ENCODE measurements at regions not wholly inside any gene's neighbourhood (a gene's known extent, or its start where the extent isn't known, plus 50 kb on each side); places are given as distances from the start of the nearest gene placed in this dataset.
A peak's percentile ranks its signal among the peaks of the same experiment; 100 is the strongest.

DNA sequence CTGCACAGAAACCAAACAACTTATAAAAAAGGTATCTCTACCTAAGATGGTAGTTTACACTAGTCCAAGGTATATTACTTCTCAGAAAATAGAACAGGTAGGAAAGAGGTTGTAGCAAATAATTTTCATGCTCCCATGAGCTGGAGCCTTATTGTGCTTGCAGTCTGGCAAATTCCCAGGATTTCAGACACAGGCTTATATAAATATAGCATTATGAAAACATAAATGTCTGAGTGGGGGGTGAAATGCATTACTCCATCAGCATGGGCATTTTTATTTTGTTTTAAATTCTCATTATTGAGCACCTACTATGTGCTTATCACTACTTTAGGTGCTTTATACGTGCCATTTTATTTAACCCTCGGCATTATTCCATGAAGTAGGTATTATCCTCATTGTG, 83.0 kb upstream of the PHYHIPL start:
- Histone ChIP-seq H3K36me3 (no peaks in the 10 kb centered on the region), H3K4me1 (peaks cover 0 to 21% (median 2%) of the 10 kb centered on the region in 3 donors), H3K4me3 (no peak overlapping the region), H3K27me3 (no peaks in the 10 kb centered on the region), H3K9me3 (no peaks in the 10 kb centered on the region), H3K27ac (no peak overlapping the region)
- TF ChIP-seq POLR2A (IDR thresholded peaks at IDR 0.05) = no peak
- no peak for TF ChIP-seq EP300 (IDR thresholded peaks at IDR 0.05)
- no peak for TF ChIP-seq POLR2AphosphoS5 (IDR thresholded peaks at IDR 0.05)
- TF ChIP-seq, protein P1, sequence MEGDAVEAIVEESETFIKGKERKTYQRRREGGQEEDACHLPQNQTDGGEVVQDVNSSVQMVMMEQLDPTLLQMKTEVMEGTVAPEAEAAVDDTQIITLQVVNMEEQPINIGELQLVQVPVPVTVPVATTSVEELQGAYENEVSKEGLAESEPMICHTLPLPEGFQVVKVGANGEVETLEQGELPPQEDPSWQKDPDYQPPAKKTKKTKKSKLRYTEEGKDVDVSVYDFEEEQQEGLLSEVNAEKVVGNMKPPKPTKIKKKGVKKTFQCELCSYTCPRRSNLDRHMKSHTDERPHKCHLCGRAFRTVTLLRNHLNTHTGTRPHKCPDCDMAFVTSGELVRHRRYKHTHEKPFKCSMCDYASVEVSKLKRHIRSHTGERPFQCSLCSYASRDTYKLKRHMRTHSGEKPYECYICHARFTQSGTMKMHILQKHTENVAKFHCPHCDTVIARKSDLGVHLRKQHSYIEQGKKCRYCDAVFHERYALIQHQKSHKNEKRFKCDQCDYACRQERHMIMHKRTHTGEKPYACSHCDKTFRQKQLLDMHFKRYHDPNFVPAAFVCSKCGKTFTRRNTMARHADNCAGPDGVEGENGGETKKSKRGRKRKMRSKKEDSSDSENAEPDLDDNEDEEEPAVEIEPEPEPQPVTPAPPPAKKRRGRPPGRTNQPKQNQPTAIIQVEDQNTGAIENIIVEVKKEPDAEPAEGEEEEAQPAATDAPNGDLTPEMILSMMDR (IDR thresholded peaks at IDR 0.05) = no peak
- 71 to 94% methylated on average over 1 to 2 of the region's 2 CpGs for WGBS, 2 donors (ENCODE audit: low coverage in 1 of 2)
- no peak for ATAC-seq

DNA sequence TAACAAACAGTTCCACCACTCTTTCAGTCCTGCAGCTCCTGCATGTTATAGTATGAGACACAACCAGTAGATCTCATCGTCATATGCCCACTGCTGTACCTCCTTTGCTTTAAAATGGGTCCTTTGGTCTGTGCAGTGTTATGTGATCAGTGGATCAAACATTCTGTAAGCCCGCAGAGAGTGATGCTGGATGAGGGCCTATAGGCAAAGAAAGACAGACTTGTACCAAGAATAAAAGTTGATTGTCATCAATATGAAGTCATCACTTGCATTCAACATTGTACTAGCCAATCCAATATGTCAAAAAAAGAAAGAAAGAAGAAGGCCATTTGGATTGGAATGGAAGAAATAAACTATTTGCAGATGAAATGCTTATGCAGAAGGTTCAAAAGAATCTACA, 79.8 kb upstream of the PHYHIPL start:
- H3K4me3 ChIP-seq = no peak overlapping the region
- 77 to 92% methylated on average over 2 of the region's 2 CpGs for WGBS, 2 donors (ENCODE audit: low coverage in 1 of 2)
- TF ChIP-seq, protein P1 (IDR thresholded peaks at IDR 0.05) = no peak
- TF ChIP-seq POLR2A (IDR thresholded peaks at IDR 0.05) (no peak), POLR2AphosphoS5 (IDR thresholded peaks at IDR 0.05) (no peak), EP300 (IDR thresholded peaks at IDR 0.05) (no peak)
- no peaks in the 10 kb centered on the region for H3K36me3 ChIP-seq
- no peak for ATAC-seq
- no peaks in the 10 kb centered on the region for H3K9me3 ChIP-seq
- no peak overlapping the region for H3K27ac ChIP-seq
- peaks cover 0 to 32% (median 2%) of the 10 kb centered on the region in 3 donors for H3K4me1 ChIP-seq
- no peaks in the 10 kb centered on the region for H3K27me3 ChIP-seq

GRCh38 chr10:59098387-59098786, 78.1 kb upstream of the PHYHIPL start:
- TF ChIP-seq POLR2AphosphoS5 (IDR thresholded peaks at IDR 0.05) (peak; percentile 53), EP300 (IDR thresholded peaks at IDR 0.05) (no peak), POLR2A (IDR thresholded peaks at IDR 0.05) (no peak)
- TF ChIP-seq, protein P1 (IDR thresholded peaks at IDR 0.05) = no peak
- no peaks in the 10 kb centered on the region for H3K9me3 ChIP-seq
- no peaks in the 10 kb centered on the region for H3K36me3 ChIP-seq
- peak; percentile 65 for ATAC-seq
- peak overlapping the region in 2 of 4 donors; percentile 22 to 32 for H3K27ac ChIP-seq
- no peaks in the 10 kb centered on the region for H3K27me3 ChIP-seq
- H3K4me3 ChIP-seq = no peak overlapping the region
- H3K4me1 ChIP-seq = peaks cover 0 to 22% (median 0%) of the 10 kb centered on the region in 3 donors

- Histone ChIP-seq H3K4me1 (peaks cover 0 to 18% (median 0%) of the 10 kb centered on the region in 3 donors), H3K36me3 (no peaks in the 10 kb centered on the region), H3K9me3 (no peaks in the 10 kb centered on the region), H3K27ac (peak overlapping the region in 3 of 4 donors; percentile 22 to 49 (median 32)), H3K4me3 (no peak overlapping the region), H3K27me3 (no peaks in the 10 kb centered on the region)
- no peak for ATAC-seq
- TF ChIP-seq POLR2A (IDR thresholded peaks at IDR 0.05) (no peak), POLR2AphosphoS5 (IDR thresholded peaks at IDR 0.05) (no peak), EP300 (IDR thresholded peaks at IDR 0.05) (no peak)
- TF ChIP-seq, protein P1 (IDR thresholded peaks at IDR 0.05) = no peak
- WGBS, 2 donors (ENCODE audit: low coverage in 1 of 2) = 17 to 42% methylated on average over 4 of the region's 4 CpGs
These were observed 77.5 kb upstream of the PHYHIPL start for GRCh38 chr10:59098831-59099452.

DNA sequence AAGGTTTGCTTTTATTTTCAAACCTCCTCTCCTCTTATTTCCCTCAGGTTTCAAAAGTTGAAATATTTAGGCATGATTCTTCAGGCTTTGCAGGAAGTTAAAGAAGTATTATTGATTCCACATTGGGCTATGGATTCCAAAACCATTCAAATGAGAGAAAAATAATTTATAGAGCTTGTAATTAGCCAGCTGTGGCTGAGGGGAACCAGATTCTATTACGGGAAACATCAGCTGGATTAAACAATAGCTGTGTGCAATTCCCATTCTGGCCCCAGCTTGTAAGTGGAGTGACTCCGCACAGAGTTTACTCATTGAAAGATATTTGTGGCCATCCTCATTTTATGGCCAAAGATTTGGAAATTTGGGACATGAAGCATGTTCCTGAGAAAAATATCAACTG, 77.0 kb upstream of the PHYHIPL start:
- Histone ChIP-seq H3K4me3 (no peak overlapping the region), H3K4me1 (peaks cover 0 to 18% (median 0%) of the 10 kb centered on the region in 3 donors), H3K27ac (peak overlapping the region in 1 of 4 donors; percentile 32), H3K36me3 (no peaks in the 10 kb centered on the region), H3K27me3 (no peaks in the 10 kb centered on the region), H3K9me3 (no peaks in the 10 kb centered on the region)
- peak; percentile 48 for ATAC-seq
- TF ChIP-seq, protein P1 (IDR thresholded peaks at IDR 0.05) = peak in 1 of 4 experiments; percentile 21
- no peak for TF ChIP-seq EP300 (IDR thresholded peaks at IDR 0.05)
- TF ChIP-seq POLR2A (IDR thresholded peaks at IDR 0.05) = no peak
- no peak for TF ChIP-seq POLR2AphosphoS5 (IDR thresholded peaks at IDR 0.05)
- WGBS, 2 donors (ENCODE audit: low coverage in 1 of 2) = 39 to 60% methylated on average over 1 to 2 of the region's 2 CpGs
